Chondrocyte (in vitro differentiated cells): ENCODE measurements at regions not wholly inside any gene's neighbourhood (a gene's known extent, or its start where the extent isn't known, plus 50 kb on each side); places are given as distances from the start of the nearest gene placed in this dataset.

Source experiments
- DNase-seq: peaks from one replicate; pipeline ENCODE4 v3.0.0; 2021; ENCODE audit warnings: mixed read lengths, low spot score
- H3K27ac Mint-ChIP-seq: one replicate; pipeline ENCODE4 v1.8.0; 2021; ENCODE audit warnings: mild to moderate bottlenecking, moderate library complexity, mixed read lengths; ENCODE audit not compliant: unreplicated experiment
- H3K27me3 Mint-ChIP-seq: 2 replicates; pipeline ENCODE4 v1.8.0; 2021; ENCODE audit warnings: low read depth, mixed read lengths
- H3K36me3 Mint-ChIP-seq: 2 replicates; pipeline ENCODE4 v1.8.0; 2021; ENCODE audit warnings: low read depth, mixed read lengths
- H3K4me1 Mint-ChIP-seq: 2 replicates; pipeline ENCODE4 v1.8.0; 2021; ENCODE audit warnings: low read depth, mild to moderate bottlenecking, mixed read lengths
- H3K4me3 Mint-ChIP-seq: one replicate; pipeline ENCODE4 v1.8.0; 2021; ENCODE audit warnings: mild to moderate bottlenecking, moderate library complexity, mixed read lengths; ENCODE audit not compliant: unreplicated experiment
- H3K9me3 Mint-ChIP-seq: 2 replicates; pipeline ENCODE4 v1.8.0; 2021; ENCODE audit warnings: low read depth, mixed read lengths
- CTCF ChIP-seq: fragments of 200-600 bp; sonication (generic); IDR thresholded peaks from 2 replicates; pipeline ENCODE4 v1.5.0; 2021; ENCODE audit warnings: antibody characterized with exemption, mild to moderate bottlenecking, moderate library complexity

GRCh38 chr6:165961233-165961632, 206.4 kb downstream of the TBXT start:
- Mint-ChIP-seq H3K27me3 (peaks cover 4% of the 10 kb centered on the region), H3K36me3 (no peaks in the 10 kb centered on the region), H3K27ac (no peak overlapping the region), H3K4me1 (no peaks in the 10 kb centered on the region), H3K9me3 (no peaks in the 10 kb centered on the region), H3K4me3 (no peak overlapping the region)
- DNase-seq: no peak
- no peak for TF ChIP-seq CTCF

GRCh38 chr6:165960695-165961094, 207.0 kb downstream of the TBXT start:
- no peaks in the 10 kb centered on the region for H3K36me3 Mint-ChIP-seq
- H3K9me3 Mint-ChIP-seq: no peaks in the 10 kb centered on the region
- TF ChIP-seq CTCF: no peak
- no peak for DNase-seq
- peaks cover 4% of the 10 kb centered on the region for H3K27me3 Mint-ChIP-seq
- no peak overlapping the region for H3K4me3 Mint-ChIP-seq
- no peaks in the 10 kb centered on the region for H3K4me1 Mint-ChIP-seq
- H3K27ac Mint-ChIP-seq: no peak overlapping the region

- no peaks in the 10 kb centered on the region for H3K9me3 Mint-ChIP-seq
- no peak for TF ChIP-seq CTCF
- no peaks in the 10 kb centered on the region for H3K36me3 Mint-ChIP-seq
- no peak for DNase-seq
- no peaks in the 10 kb centered on the region for H3K4me1 Mint-ChIP-seq
- no peak overlapping the region for H3K27ac Mint-ChIP-seq
- peaks cover 4% of the 10 kb centered on the region for H3K27me3 Mint-ChIP-seq
- H3K4me3 Mint-ChIP-seq: no peak overlapping the region
These were observed 208.0 kb downstream of the TBXT start for GRCh38 chr6:165959627-165960026.

GRCh38 chr6:165956874-165957273, 210.8 kb downstream of the TBXT start:
- H3K4me3 Mint-ChIP-seq: no peak overlapping the region
- H3K27me3 Mint-ChIP-seq: peaks cover 4% of the 10 kb centered on the region
- no peak for DNase-seq
- no peaks in the 10 kb centered on the region for H3K9me3 Mint-ChIP-seq
- TF ChIP-seq CTCF: no peak
- H3K36me3 Mint-ChIP-seq: no peaks in the 10 kb centered on the region
- H3K4me1 Mint-ChIP-seq: peaks cover 6% of the 10 kb centered on the region
- H3K27ac Mint-ChIP-seq: no peak overlapping the region

GRCh38 chr6:165952514-165952913, 215.1 kb downstream of the TBXT start:
- no peak overlapping the region for H3K4me3 Mint-ChIP-seq
- no peaks in the 10 kb centered on the region for H3K36me3 Mint-ChIP-seq
- H3K9me3 Mint-ChIP-seq: no peaks in the 10 kb centered on the region
- no peak for TF ChIP-seq CTCF
- no peak overlapping the region for H3K27ac Mint-ChIP-seq
- H3K27me3 Mint-ChIP-seq: peaks cover 4% of the 10 kb centered on the region
- peaks cover 6% of the 10 kb centered on the region for H3K4me1 Mint-ChIP-seq
- no peak for DNase-seq
